GM23338 (cell line): ENCODE measurements at regions not wholly inside any gene's neighbourhood (a gene's known extent, or its start where the extent isn't known, plus 50 kb on each side); places are given as distances from the start of the nearest gene placed in this dataset.

Experiments
- ATAC-seq: fragments of 200-7000 bp; cut with Tn5 transposase; 3 replicates; pipeline ENCODE4 v1.9.1; 2020
- DNase-seq: peaks from one replicate; pipeline ENCODE4 v3.0.0-alpha.2; 2015; ENCODE audit warnings: low spot score
- H2AFZ ChIP-seq: fragments of 200-600 bp; sonication (generic); 2 replicates; pipeline ENCODE4 v1.8.0; 2016; ENCODE audit warnings: antibody characterized with exemption, mild to moderate bottlenecking, moderate library complexity
- H3F3A ChIP-seq: fragments of 200-600 bp; sonication (generic); replicated peaks from 2 replicates; pipeline ENCODE4 v1.8.0; 2017; ENCODE audit warnings: antibody characterized with exemption, mixed run types, low read depth
- H3K27ac ChIP-seq: fragments of 200-600 bp; sonication (generic); 2 replicates; pipeline ENCODE4 v1.6.1; 2016; ENCODE audit warnings: low read depth
- H3K27me3 ChIP-seq: fragments of 200-600 bp; sonication (generic); 2 replicates; pipeline ENCODE4 v1.8.0; 2016; ENCODE audit warnings: mild to moderate bottlenecking, mixed run types, moderate library complexity; ENCODE audit not compliant: insufficient read depth
- H3K36me3 ChIP-seq: fragments of 200-600 bp; sonication (generic); 2 replicates; pipeline ENCODE4 v1.8.0; 2016; ENCODE audit warnings: mild to moderate bottlenecking; ENCODE audit not compliant: insufficient read depth
- H3K4me1 ChIP-seq: fragments of 200-600 bp; sonication (generic); 2 replicates; pipeline ENCODE4 v1.8.0; 2016; ENCODE audit warnings: mild to moderate bottlenecking, moderate library complexity; ENCODE audit not compliant: insufficient read depth
- H3K4me2 ChIP-seq: fragments of 200-600 bp; sonication (generic); 2 replicates; pipeline ENCODE4 v1.7.1; 2017; ENCODE audit warnings: mixed run types
- H3K4me3 ChIP-seq: fragments of 200-600 bp; sonication (generic); 2 replicates; pipeline ENCODE4 v1.6.1; 2016; ENCODE audit warnings: mixed run types
- H3K79me2 ChIP-seq: fragments of 200-600 bp; sonication (generic); replicated peaks from 2 replicates; pipeline ENCODE4 v1.8.0; 2017; ENCODE audit warnings: mild to moderate bottlenecking; ENCODE audit not compliant: insufficient read depth
- H3K9me2 ChIP-seq: fragments of 200-600 bp; sonication (generic); 2 replicates; pipeline ENCODE4 v1.8.0; 2017; ENCODE audit not compliant: insufficient read depth
- H4K20me1 ChIP-seq: fragments of 200-600 bp; sonication (generic); replicated peaks from 2 replicates; pipeline ENCODE4 v1.8.0; 2017; ENCODE audit warnings: mild to moderate bottlenecking; ENCODE audit not compliant: insufficient read depth
- H3K27ac Mint-ChIP-seq: 2 replicates; pipeline ENCODE4 v1.8.0; 2020; ENCODE audit warnings: inconsistent platforms, mild to moderate bottlenecking, moderate library complexity, mixed read lengths
- H3K27me3 Mint-ChIP-seq: 3 replicates; pipeline ENCODE4 v1.8.0; 2022; ENCODE audit warnings: low read depth, mild to moderate bottlenecking, moderate library complexity, mixed read lengths, inconsistent platforms; ENCODE audit not compliant: insufficient read depth, poor library complexity
- H3K36me3 Mint-ChIP-seq: 3 replicates; pipeline ENCODE4 v1.8.0; 2021; ENCODE audit warnings: low read depth, mild to moderate bottlenecking, inconsistent platforms, moderate library complexity, mixed read lengths
- H3K4me1 Mint-ChIP-seq: 3 replicates; pipeline ENCODE4 v1.8.0; 2020; ENCODE audit warnings: mild to moderate bottlenecking, inconsistent platforms, mixed read lengths
- H3K4me3 Mint-ChIP-seq: 3 replicates; pipeline ENCODE4 v1.8.0; 2021; ENCODE audit warnings: moderate library complexity, mild to moderate bottlenecking, inconsistent platforms, mixed read lengths
- H3K9me3 Mint-ChIP-seq: 3 replicates; pipeline ENCODE4 v1.8.0; 2020; ENCODE audit warnings: moderate library complexity, mild to moderate bottlenecking, inconsistent platforms, mixed read lengths
- CREB1 ChIP-seq: fragments of 250-450 bp; sonication (Bioruptor Pico); IDR thresholded peaks from 2 replicates; pipeline ENCODE4 v1.5.0; 2020; ENCODE audit warnings: low read depth, mild to moderate bottlenecking, moderate library complexity
- EZH2 ChIP-seq: fragments of 200-600 bp; sonication (generic); IDR thresholded peaks from one replicate; pipeline ENCODE4 v1.8.0; 2017; ENCODE audit warnings: antibody characterized with exemption, mild to moderate bottlenecking, low read depth; ENCODE audit not compliant: unreplicated experiment
- JUNB ChIP-seq: IDR thresholded peaks from one replicate; pipeline ENCODE4 v1.6.1; 2016; ENCODE audit warnings: antibody characterized with exemption; ENCODE audit not compliant: unreplicated experiment
- NANOG ChIP-seq: IDR thresholded peaks from 2 replicates; pipeline ENCODE4 v1.6.1; 2016; ENCODE audit warnings: antibody characterized with exemption, borderline replicate concordance
- POLR2AphosphoS5 ChIP-seq: IDR thresholded peaks from 2 replicates; pipeline ENCODE4 v1.6.1; 2016; ENCODE audit warnings: antibody characterized with exemption, low read depth
- STAT1 ChIP-seq: IDR thresholded peaks from one replicate; pipeline ENCODE4 v1.6.1; 2016; ENCODE audit warnings: antibody characterized with exemption; ENCODE audit not compliant: unreplicated experiment
- ZNF114 ChIP-seq: fragments of 250-450 bp; sonication (Bioruptor Pico); IDR thresholded peaks from 2 replicates; pipeline ENCODE4 v1.5.0; 2020; ENCODE audit warnings: mild to moderate bottlenecking, moderate library complexity
- ZNF331 ChIP-seq: fragments of 250-450 bp; sonication (Bioruptor Pico); IDR thresholded peaks from 2 replicates; pipeline ENCODE4 v1.5.0; 2020; ENCODE audit warnings: low read depth, mild to moderate bottlenecking, moderate library complexity
- TF ChIP-seq, protein P1 (sequence below): IDR thresholded peaks from 2 replicates; pipeline ENCODE4 v1.6.1; 2016; ENCODE audit warnings: antibody characterized with exemption
- TF ChIP-seq, protein P2 (sequence below): IDR thresholded peaks from one replicate; pipeline ENCODE4 v1.6.1; 2018; ENCODE audit warnings: antibody characterized with exemption; ENCODE audit not compliant: unreplicated experiment
- TF ChIP-seq, protein P3 (sequence below): fragments of 250-450 bp; sonication (Bioruptor Pico); IDR thresholded peaks from 2 replicates; pipeline ENCODE4 v1.5.0; 2020; ENCODE audit warnings: mild to moderate bottlenecking, moderate library complexity

DNA sequence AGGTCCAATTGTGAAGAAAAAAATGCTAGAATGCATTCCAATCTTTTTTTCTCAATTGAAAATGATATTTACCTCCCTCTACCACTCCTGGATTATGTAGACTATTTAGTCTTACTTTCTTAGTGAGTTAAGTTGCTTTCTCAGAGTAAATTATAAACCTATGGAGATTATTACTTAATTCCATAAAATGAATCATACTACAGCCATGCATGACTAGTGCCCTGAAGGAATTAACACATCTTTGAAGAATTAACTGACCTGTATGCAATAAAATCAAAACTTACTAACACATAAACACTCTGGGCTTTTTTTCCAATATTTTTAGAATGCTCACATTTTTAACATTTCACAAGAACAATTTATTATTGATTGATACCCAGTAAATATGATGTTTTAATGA is 379.4 kb upstream of the DACH1 start:
- H3K4me3 ChIP-seq, result no peak overlapping the region
- H3K27me3 ChIP-seq, result no peaks in the 10 kb centered on the region
- TF ChIP-seq EZH2, result no peak
- TF ChIP-seq, protein P1, sequence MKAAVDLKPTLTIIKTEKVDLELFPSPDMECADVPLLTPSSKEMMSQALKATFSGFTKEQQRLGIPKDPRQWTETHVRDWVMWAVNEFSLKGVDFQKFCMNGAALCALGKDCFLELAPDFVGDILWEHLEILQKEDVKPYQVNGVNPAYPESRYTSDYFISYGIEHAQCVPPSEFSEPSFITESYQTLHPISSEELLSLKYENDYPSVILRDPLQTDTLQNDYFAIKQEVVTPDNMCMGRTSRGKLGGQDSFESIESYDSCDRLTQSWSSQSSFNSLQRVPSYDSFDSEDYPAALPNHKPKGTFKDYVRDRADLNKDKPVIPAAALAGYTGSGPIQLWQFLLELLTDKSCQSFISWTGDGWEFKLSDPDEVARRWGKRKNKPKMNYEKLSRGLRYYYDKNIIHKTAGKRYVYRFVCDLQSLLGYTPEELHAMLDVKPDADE, result no peak
- no peak for TF ChIP-seq CREB1 (CRISPR knock-in tag)
- TF ChIP-seq, protein P2, sequence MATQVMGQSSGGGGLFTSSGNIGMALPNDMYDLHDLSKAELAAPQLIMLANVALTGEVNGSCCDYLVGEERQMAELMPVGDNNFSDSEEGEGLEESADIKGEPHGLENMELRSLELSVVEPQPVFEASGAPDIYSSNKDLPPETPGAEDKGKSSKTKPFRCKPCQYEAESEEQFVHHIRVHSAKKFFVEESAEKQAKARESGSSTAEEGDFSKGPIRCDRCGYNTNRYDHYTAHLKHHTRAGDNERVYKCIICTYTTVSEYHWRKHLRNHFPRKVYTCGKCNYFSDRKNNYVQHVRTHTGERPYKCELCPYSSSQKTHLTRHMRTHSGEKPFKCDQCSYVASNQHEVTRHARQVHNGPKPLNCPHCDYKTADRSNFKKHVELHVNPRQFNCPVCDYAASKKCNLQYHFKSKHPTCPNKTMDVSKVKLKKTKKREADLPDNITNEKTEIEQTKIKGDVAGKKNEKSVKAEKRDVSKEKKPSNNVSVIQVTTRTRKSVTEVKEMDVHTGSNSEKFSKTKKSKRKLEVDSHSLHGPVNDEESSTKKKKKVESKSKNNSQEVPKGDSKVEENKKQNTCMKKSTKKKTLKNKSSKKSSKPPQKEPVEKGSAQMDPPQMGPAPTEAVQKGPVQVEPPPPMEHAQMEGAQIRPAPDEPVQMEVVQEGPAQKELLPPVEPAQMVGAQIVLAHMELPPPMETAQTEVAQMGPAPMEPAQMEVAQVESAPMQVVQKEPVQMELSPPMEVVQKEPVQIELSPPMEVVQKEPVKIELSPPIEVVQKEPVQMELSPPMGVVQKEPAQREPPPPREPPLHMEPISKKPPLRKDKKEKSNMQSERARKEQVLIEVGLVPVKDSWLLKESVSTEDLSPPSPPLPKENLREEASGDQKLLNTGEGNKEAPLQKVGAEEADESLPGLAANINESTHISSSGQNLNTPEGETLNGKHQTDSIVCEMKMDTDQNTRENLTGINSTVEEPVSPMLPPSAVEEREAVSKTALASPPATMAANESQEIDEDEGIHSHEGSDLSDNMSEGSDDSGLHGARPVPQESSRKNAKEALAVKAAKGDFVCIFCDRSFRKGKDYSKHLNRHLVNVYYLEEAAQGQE, result no peak
- no peak for TF ChIP-seq STAT1
- TF ChIP-seq NANOG, result no peak
- DNase-seq, result no peak
- H3K4me1 ChIP-seq, result no peaks in the 10 kb centered on the region
- H3K4me1 Mint-ChIP-seq, result peaks cover 8% of the 10 kb centered on the region
- H4K20me1 ChIP-seq, result no peaks in the 10 kb centered on the region
- H2AFZ ChIP-seq, result no peak overlapping the region
- H3F3A ChIP-seq, result no peaks in the 10 kb centered on the region
- peaks cover 5% of the 10 kb centered on the region; the same call in 1 of the 2 replicates for H3K9me2 ChIP-seq
- no peak overlapping the region for H3K4me2 ChIP-seq
- no peak overlapping the region for H3K27ac ChIP-seq
- ATAC-seq, result no peak
- H3K9me3 Mint-ChIP-seq, result no peaks in the 10 kb centered on the region
- no peaks in the 10 kb centered on the region for H3K27me3 Mint-ChIP-seq
- no peaks in the 10 kb centered on the region; the same call in 2 of the 3 replicates for H3K36me3 Mint-ChIP-seq
- no peaks in the 10 kb centered on the region for H3K36me3 ChIP-seq
- no peak overlapping the region for H3K4me3 Mint-ChIP-seq
- no peak overlapping the region for H3K27ac Mint-ChIP-seq
- no peaks in the 10 kb centered on the region for H3K79me2 ChIP-seq

DNA sequence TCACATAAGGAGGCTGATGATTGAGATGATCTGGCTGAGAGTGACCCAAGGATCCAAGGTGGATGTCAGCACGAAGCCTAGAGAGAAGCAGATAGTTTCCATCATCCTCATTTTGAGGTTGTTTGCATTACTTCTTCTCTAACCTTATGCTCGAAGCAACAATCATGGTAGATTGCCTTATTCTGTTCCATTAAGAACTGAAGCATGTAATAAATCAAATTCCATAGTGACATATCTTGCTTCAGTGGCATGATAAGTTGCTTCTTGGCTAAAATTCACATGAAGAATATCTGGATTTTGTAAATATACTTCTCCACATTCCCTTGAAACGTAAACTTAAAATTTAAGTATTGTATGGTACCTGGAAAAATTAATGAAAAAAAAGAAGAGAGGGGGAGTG is 377.8 kb upstream of the DACH1 start:
- Histone ChIP-seq H3K36me3 (no peaks in the 10 kb centered on the region), H3K79me2 (no peaks in the 10 kb centered on the region), H3K27me3 (no peaks in the 10 kb centered on the region), H3K27ac (no peak overlapping the region), H3K9me2 (no peaks in the 10 kb centered on the region), H4K20me1 (no peaks in the 10 kb centered on the region), H3K4me1 (no peaks in the 10 kb centered on the region), H3K4me2 (no peak overlapping the region), H3K4me3 (no peak overlapping the region), H2AFZ (no peak overlapping the region), H3F3A (no peaks in the 10 kb centered on the region)
- H3K9me3 Mint-ChIP-seq, result no peaks in the 10 kb centered on the region
- no peak overlapping the region for H3K27ac Mint-ChIP-seq
- DNase-seq (no peak), ATAC-seq (no peak)
- H3K4me3 Mint-ChIP-seq, result no peak overlapping the region
- no peaks in the 10 kb centered on the region for H3K36me3 Mint-ChIP-seq
- no peaks in the 10 kb centered on the region for H3K27me3 Mint-ChIP-seq
- H3K4me1 Mint-ChIP-seq, result peaks cover 5% of the 10 kb centered on the region; the same call in 2 of the 3 replicates
- TF ChIP-seq, protein P3, sequence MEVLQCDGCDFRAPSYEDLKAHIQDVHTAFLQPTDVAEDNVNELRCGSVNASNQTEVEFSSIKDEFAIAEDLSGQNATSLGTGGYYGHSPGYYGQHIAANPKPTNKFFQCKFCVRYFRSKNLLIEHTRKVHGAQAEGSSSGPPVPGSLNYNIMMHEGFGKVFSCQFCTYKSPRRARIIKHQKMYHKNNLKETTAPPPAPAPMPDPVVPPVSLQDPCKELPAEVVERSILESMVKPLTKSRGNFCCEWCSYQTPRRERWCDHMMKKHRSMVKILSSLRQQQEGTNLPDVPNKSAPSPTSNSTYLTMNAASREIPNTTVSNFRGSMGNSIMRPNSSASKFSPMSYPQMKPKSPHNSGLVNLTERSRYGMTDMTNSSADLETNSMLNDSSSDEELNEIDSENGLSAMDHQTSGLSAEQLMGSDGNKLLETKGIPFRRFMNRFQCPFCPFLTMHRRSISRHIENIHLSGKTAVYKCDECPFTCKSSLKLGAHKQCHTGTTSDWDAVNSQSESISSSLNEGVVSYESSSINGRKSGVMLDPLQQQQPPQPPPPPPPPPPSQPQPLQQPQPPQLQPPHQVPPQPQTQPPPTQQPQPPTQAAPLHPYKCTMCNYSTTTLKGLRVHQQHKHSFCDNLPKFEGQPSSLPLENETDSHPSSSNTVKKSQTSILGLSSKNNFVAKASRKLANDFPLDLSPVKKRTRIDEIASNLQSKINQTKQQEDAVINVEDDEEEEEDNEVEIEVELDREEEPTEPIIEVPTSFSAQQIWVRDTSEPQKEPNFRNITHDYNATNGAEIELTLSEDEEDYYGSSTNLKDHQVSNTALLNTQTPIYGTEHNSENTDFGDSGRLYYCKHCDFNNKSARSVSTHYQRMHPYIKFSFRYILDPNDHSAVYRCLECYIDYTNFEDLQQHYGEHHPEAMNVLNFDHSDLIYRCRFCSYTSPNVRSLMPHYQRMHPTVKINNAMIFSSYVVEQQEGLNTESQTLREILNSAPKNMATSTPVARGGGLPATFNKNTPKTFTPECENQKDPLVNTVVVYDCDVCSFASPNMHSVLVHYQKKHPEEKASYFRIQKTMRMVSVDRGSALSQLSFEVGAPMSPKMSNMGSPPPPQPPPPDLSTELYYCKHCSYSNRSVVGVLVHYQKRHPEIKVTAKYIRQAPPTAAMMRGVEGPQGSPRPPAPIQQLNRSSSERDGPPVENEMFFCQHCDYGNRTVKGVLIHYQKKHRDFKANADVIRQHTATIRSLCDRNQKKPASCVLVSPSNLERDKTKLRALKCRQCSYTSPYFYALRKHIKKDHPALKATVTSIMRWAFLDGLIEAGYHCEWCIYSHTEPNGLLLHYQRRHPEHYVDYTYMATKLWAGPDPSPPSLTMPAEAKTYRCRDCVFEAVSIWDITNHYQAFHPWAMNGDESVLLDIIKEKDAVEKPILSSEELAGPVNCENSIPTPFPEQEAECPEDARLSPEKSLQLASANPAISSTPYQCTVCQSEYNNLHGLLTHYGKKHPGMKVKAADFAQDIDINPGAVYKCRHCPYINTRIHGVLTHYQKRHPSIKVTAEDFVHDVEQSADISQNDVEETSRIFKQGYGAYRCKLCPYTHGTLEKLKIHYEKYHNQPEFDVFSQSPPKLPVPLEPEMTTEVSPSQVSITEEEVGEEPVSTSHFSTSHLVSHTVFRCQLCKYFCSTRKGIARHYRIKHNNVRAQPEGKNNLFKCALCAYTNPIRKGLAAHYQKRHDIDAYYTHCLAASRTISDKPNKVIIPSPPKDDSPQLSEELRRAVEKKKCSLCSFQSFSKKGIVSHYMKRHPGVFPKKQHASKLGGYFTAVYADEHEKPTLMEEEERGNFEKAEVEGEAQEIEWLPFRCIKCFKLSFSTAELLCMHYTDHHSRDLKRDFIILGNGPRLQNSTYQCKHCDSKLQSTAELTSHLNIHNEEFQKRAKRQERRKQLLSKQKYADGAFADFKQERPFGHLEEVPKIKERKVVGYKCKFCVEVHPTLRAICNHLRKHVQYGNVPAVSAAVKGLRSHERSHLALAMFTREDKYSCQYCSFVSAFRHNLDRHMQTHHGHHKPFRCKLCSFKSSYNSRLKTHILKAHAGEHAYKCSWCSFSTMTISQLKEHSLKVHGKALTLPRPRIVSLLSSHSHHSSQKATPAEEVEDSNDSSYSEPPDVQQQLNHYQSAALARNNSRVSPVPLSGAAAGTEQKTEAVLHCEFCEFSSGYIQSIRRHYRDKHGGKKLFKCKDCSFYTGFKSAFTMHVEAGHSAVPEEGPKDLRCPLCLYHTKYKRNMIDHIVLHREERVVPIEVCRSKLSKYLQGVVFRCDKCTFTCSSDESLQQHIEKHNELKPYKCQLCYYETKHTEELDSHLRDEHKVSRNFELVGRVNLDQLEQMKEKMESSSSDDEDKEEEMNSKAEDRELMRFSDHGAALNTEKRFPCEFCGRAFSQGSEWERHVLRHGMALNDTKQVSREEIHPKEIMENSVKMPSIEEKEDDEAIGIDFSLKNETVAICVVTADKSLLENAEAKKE (CRISPR knock-in tag), result no peak
- no peak for TF ChIP-seq JUNB
- no peak for TF ChIP-seq CREB1 (CRISPR knock-in tag)
- no peak for TF ChIP-seq POLR2AphosphoS5
- TF ChIP-seq ZNF331 (CRISPR knock-in tag), result no peak
- TF ChIP-seq ZNF114 (CRISPR knock-in tag), result no peak
- TF ChIP-seq, protein P1, result no peak
- TF ChIP-seq STAT1, result no peak
